Thymus (tissue), 11 donors: ENCODE measurements at regions not wholly inside any gene's neighbourhood (a gene's known extent, or its start where the extent isn't known, plus 50 kb on each side); places are given as distances from the start of the nearest gene placed in this dataset.

Experiments used
- DNase-seq, 9 donors: peaks; one replicate each; pipeline ENCODE4 v3.0.0-alpha.2; 2013; ENCODE audit warnings: low spot score in 9 of 9, low read depth in 6 of 9, missing footprints in 1 of 9
- H3K27ac ChIP-seq, 2 donors: one replicate each; pipeline ENCODE4 v1.5.1; 2013; ENCODE audit warnings: control low read depth in 1 of 2, low read depth in 1 of 2, low read length in 1 of 2, mild to moderate bottlenecking in 1 of 2, moderate library complexity in 1 of 2
- H3K27me3 ChIP-seq, 2 donors: one replicate each; pipeline ENCODE4 v1.5.1; 2013; ENCODE audit warnings: low read length in 1 of 2; ENCODE audit not compliant: control insufficient read depth in 2 of 2, insufficient read depth in 1 of 2
- H3K36me3 ChIP-seq, 2 donors: one replicate each; pipeline ENCODE4 v1.5.1; 2013; ENCODE audit warnings: low read length in 1 of 2, mild to moderate bottlenecking in 1 of 2, moderate library complexity in 1 of 2; ENCODE audit not compliant: control insufficient read depth in 2 of 2, insufficient read depth in 2 of 2
- H3K4me1 ChIP-seq, 2 donors: one replicate each; pipeline ENCODE4 v1.5.1; 2013; ENCODE audit warnings: low read length in 2 of 2; ENCODE audit not compliant: control insufficient read depth in 2 of 2, insufficient read depth in 2 of 2
- H3K4me3 ChIP-seq, 2 donors: one replicate each; pipeline ENCODE4 v1.5.1; 2013; ENCODE audit warnings: low read length in 2 of 2, control low read depth in 1 of 2, mild to moderate bottlenecking in 1 of 2
- H3K9me3 ChIP-seq, 2 donors: one replicate each; pipeline ENCODE4 v1.5.1; 2013; ENCODE audit warnings: low read length in 1 of 2, mild to moderate bottlenecking in 1 of 2; ENCODE audit not compliant: control insufficient read depth in 2 of 2, insufficient read depth in 1 of 2
- WGBS: extraction: QIAGEN DNeasy Blood & Tissue Kit; methylation state at CpG from one replicate; pipeline ENCODE4 v1.1.7; 2013; 5-methylcytosine and 5-hydroxymethylcytosine counted together
- donor health status: healthy.

- Histone ChIP-seq H3K4me1 (no peaks in the 10 kb centered on the region), H3K4me3 (no peak overlapping the region), H3K9me3 (no peaks in the 10 kb centered on the region), H3K36me3 (no peaks in the 10 kb centered on the region), H3K27ac (no peak overlapping the region), H3K27me3 (no peaks in the 10 kb centered on the region)
- 95% methylated on average over 4 of the region's 4 CpGs for WGBS
- no peak for DNase-seq
Measured at GRCh38 chr6:92840246-92840930, 579.0 kb downstream of the EPHA7 start.

GRCh38 chr6:92828788-92829187 lies 590.6 kb downstream of the EPHA7 start:
- Histone ChIP-seq H3K27ac (no peak overlapping the region), H3K36me3 (no peaks in the 10 kb centered on the region), H3K4me1 (no peaks in the 10 kb centered on the region), H3K4me3 (no peak overlapping the region), H3K27me3 (no peaks in the 10 kb centered on the region), H3K9me3 (no peaks in the 10 kb centered on the region)
- DNase-seq = no peak
- WGBS = 93% methylated on average over 1 of the region's 1 CpG

- DNase-seq = no peak
- no peaks in the 10 kb centered on the region for H3K4me1 ChIP-seq
- H3K36me3 ChIP-seq = no peaks in the 10 kb centered on the region
- H3K27me3 ChIP-seq = no peaks in the 10 kb centered on the region
- 84% methylated on average over 2 of the region's 2 CpGs for WGBS
- no peak overlapping the region for H3K27ac ChIP-seq
- no peaks in the 10 kb centered on the region for H3K9me3 ChIP-seq
- H3K4me3 ChIP-seq = no peak overlapping the region
Measured at GRCh38 chr6:92827104-92827503, 592.3 kb downstream of the EPHA7 start.

GRCh38 chr6:92826633-92827032 lies 592.7 kb downstream of the EPHA7 start:
- Histone ChIP-seq H3K27ac (no peak overlapping the region), H3K27me3 (no peaks in the 10 kb centered on the region), H3K4me1 (no peaks in the 10 kb centered on the region), H3K36me3 (no peaks in the 10 kb centered on the region), H3K9me3 (no peaks in the 10 kb centered on the region), H3K4me3 (no peak overlapping the region)
- WGBS = 90% methylated on average over 5 of the region's 5 CpGs
- DNase-seq = no peak

- Histone ChIP-seq H3K27ac (no peak overlapping the region), H3K27me3 (no peaks in the 10 kb centered on the region), H3K4me3 (no peak overlapping the region), H3K4me1 (no peaks in the 10 kb centered on the region), H3K36me3 (no peaks in the 10 kb centered on the region), H3K9me3 (no peaks in the 10 kb centered on the region)
- 67% methylated on average over 4 of the region's 4 CpGs for WGBS
- DNase-seq = no peak
Measured at GRCh38 chr6:92822222-92822621, 597.1 kb downstream of the EPHA7 start.

- Histone ChIP-seq H3K36me3 (no peaks in the 10 kb centered on the region), H3K27me3 (no peaks in the 10 kb centered on the region), H3K4me1 (no peaks in the 10 kb centered on the region), H3K4me3 (no peak overlapping the region), H3K27ac (no peak overlapping the region), H3K9me3 (no peaks in the 10 kb centered on the region)
- DNase-seq = no peak
- WGBS = 85% methylated on average over 6 of the region's 6 CpGs
Measured at GRCh38 chr6:92820601-92821000, 598.8 kb downstream of the EPHA7 start.

GRCh38 chr6:92810913-92811312 lies 608.4 kb downstream of the EPHA7 start:
- H3K27ac ChIP-seq = no peak overlapping the region
- H3K4me1 ChIP-seq = no peaks in the 10 kb centered on the region
- H3K4me3 ChIP-seq = no peak overlapping the region
- no peaks in the 10 kb centered on the region for H3K27me3 ChIP-seq
- H3K9me3 ChIP-seq = no peaks in the 10 kb centered on the region
- DNase-seq = peak in 6 of 9 donors; percentile 1 to 36 (median 6)
- WGBS = 1% methylated on average over 3 of the region's 3 CpGs
- H3K36me3 ChIP-seq = no peaks in the 10 kb centered on the region

GRCh38 chr6:92806254-92806653 lies 613.1 kb downstream of the EPHA7 start:
- 70% methylated on average over 2 of the region's 2 CpGs for WGBS
- no peak overlapping the region for H3K4me3 ChIP-seq

GRCh38 chr6:92791403-92791802 lies 628.0 kb downstream of the EPHA7 start:
- H3K36me3 ChIP-seq = no peaks in the 10 kb centered on the region
- WGBS = 98% methylated on average over 1 of the region's 1 CpG
- DNase-seq = no peak

More at GRCh38 chr6:92806254-92806653, 613.1 kb downstream of the EPHA7 start:
- no peak for DNase-seq
- H3K9me3 ChIP-seq = no peaks in the 10 kb centered on the region
- H3K27me3 ChIP-seq = no peaks in the 10 kb centered on the region
- H3K27ac ChIP-seq = no peak overlapping the region
- no peaks in the 10 kb centered on the region for H3K4me1 ChIP-seq
- no peaks in the 10 kb centered on the region for H3K36me3 ChIP-seq

More at GRCh38 chr6:92791403-92791802, 628.0 kb downstream of the EPHA7 start:
- H3K4me3 ChIP-seq = no peak overlapping the region
- no peaks in the 10 kb centered on the region for H3K27me3 ChIP-seq
- no peaks in the 10 kb centered on the region for H3K4me1 ChIP-seq
- no peaks in the 10 kb centered on the region for H3K9me3 ChIP-seq
- no peak overlapping the region for H3K27ac ChIP-seq
